Fibroblast of pulmonary artery (primary cell): ENCODE measurements at regions not wholly inside any gene's neighbourhood (a gene's known extent, or its start where the extent isn't known, plus 50 kb on each side); places are given as distances from the start of the nearest gene placed in this dataset.

Experiments used
- DNase-seq: peaks from one replicate; pipeline ENCODE4 v3.0.0-alpha.2; 2010; ENCODE audit warnings: low read depth
- H3K4me3 ChIP-seq: replicated peaks from 2 replicates; pipeline ENCODE4 v1.5.1; 2011; ENCODE audit warnings: low read depth, mild to moderate bottlenecking, control low read depth, low read length, moderate library complexity
- CTCF ChIP-seq: IDR thresholded peaks from 2 replicates; pipeline ENCODE4 v1.5.1; 2011; ENCODE audit warnings: mild to moderate bottlenecking, control low read depth, low read length, inconsistent platforms; ENCODE audit errors: missing control alignments

GRCh38 chr13:30816736-30817135 lies 81.4 kb downstream of the ALOX5AP start:
- no peak for TF ChIP-seq CTCF
- DNase-seq, result peak; percentile 58
- no peak overlapping the region for H3K4me3 ChIP-seq

- DNase-seq, result peak; percentile 93
- no peak for TF ChIP-seq CTCF
- no peak overlapping the region for H3K4me3 ChIP-seq
Measured at GRCh38 chr13:30818323-30818960, 83.1 kb downstream of the ALOX5AP start.

GRCh38 chr13:30819136-30819888 lies 84.0 kb downstream of the ALOX5AP start:
- TF ChIP-seq CTCF, result no peak
- DNase-seq, result no peak
- H3K4me3 ChIP-seq, result no peak overlapping the region

GRCh38 chr13:30821421-30821820 lies 84.7 kb upstream of the MEDAG start:
- TF ChIP-seq CTCF, result no peak
- no peak for DNase-seq
- no peak overlapping the region for H3K4me3 ChIP-seq

GRCh38 chr13:30824651-30825050 lies 81.4 kb upstream of the MEDAG start:
- no peak overlapping the region for H3K4me3 ChIP-seq
- TF ChIP-seq CTCF, result no peak
- no peak for DNase-seq

- H3K4me3 ChIP-seq, result no peak overlapping the region
- DNase-seq, result no peak
- no peak for TF ChIP-seq CTCF
Measured at GRCh38 chr13:30826911-30827577, 79.0 kb upstream of the MEDAG start.
